A549 (cell line): ENCODE measurements at regions not wholly inside any gene's neighbourhood (a gene's known extent, or its start where the extent isn't known, plus 50 kb on each side); places are given as distances from the start of the nearest gene placed in this dataset.

ENCODE experiments used
- BHLHE40 ChIP-seq: IDR thresholded peaks from 2 replicates; pipeline ENCODE4 v1.6.1; 2012; ENCODE audit warnings: low read depth, low read length, inconsistent platforms
- ESRRA ChIP-seq: fragments of 150-350 bp; IDR thresholded peaks from 2 replicates; pipeline ENCODE4 v1.6.1; 2014; ENCODE audit warnings: mild to moderate bottlenecking, low read length, borderline replicate concordance
- KDM1A ChIP-seq: fragments of 200-600 bp; sonication (generic); IDR thresholded peaks from 2 replicates; pipeline ENCODE4 v1.6.1; 2016; ENCODE audit warnings: low read depth, mild to moderate bottlenecking
- PHF8 ChIP-seq: fragments of 200-600 bp; sonication (generic); IDR thresholded peaks from 2 replicates; pipeline ENCODE4 v1.6.1; 2016; ENCODE audit warnings: low read depth, mild to moderate bottlenecking, antibody characterized with exemption, moderate library complexity, borderline replicate concordance
- POLR2A ChIP-seq: IDR thresholded peaks from 2 replicates; pipeline ENCODE4 v1.6.1; 2012; ENCODE audit warnings: mild to moderate bottlenecking, low read length
- TF ChIP-seq, protein P1 (sequence below): fragments of >200 bp; sonication (Bioruptor Twin); formaldehyde crosslinking; IDR thresholded peaks from 3 replicates; pipeline ENCODE4 v1.5.1; 2016
- TF ChIP-seq, protein P2 (sequence below): fragments of 200-600 bp; sonication (generic); IDR thresholded peaks from 2 replicates; pipeline ENCODE4 v1.6.1; 2016; ENCODE audit warnings: antibody characterized with exemption, mild to moderate bottlenecking, moderate library complexity

DNA sequence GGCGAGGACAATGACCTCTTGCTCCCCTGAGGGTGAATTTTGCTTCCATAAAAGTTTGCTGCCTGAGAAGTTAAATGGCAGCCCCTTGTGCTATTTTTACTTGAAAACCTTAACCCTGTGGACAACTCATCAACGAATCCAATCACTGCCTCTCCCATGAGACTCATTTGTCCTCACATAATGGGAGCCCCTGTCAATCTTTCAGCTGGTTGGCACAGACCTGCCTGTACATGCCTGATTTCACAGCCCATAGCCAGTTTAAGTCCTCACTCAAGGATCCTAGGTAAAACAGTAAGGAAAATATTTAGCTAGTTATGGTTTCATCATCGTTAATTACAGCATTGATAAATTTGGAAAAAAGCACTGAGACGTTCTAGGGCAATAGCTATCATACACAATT lies 207.4 kb downstream of the NHLRC3 start:
- TF ChIP-seq ESRRA (no peak), PHF8 (no peak), BHLHE40 (no peak), POLR2A (no peak), KDM1A (no peak)
- TF ChIP-seq, protein P1, sequence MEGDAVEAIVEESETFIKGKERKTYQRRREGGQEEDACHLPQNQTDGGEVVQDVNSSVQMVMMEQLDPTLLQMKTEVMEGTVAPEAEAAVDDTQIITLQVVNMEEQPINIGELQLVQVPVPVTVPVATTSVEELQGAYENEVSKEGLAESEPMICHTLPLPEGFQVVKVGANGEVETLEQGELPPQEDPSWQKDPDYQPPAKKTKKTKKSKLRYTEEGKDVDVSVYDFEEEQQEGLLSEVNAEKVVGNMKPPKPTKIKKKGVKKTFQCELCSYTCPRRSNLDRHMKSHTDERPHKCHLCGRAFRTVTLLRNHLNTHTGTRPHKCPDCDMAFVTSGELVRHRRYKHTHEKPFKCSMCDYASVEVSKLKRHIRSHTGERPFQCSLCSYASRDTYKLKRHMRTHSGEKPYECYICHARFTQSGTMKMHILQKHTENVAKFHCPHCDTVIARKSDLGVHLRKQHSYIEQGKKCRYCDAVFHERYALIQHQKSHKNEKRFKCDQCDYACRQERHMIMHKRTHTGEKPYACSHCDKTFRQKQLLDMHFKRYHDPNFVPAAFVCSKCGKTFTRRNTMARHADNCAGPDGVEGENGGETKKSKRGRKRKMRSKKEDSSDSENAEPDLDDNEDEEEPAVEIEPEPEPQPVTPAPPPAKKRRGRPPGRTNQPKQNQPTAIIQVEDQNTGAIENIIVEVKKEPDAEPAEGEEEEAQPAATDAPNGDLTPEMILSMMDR = no peak
- TF ChIP-seq, protein P2, sequence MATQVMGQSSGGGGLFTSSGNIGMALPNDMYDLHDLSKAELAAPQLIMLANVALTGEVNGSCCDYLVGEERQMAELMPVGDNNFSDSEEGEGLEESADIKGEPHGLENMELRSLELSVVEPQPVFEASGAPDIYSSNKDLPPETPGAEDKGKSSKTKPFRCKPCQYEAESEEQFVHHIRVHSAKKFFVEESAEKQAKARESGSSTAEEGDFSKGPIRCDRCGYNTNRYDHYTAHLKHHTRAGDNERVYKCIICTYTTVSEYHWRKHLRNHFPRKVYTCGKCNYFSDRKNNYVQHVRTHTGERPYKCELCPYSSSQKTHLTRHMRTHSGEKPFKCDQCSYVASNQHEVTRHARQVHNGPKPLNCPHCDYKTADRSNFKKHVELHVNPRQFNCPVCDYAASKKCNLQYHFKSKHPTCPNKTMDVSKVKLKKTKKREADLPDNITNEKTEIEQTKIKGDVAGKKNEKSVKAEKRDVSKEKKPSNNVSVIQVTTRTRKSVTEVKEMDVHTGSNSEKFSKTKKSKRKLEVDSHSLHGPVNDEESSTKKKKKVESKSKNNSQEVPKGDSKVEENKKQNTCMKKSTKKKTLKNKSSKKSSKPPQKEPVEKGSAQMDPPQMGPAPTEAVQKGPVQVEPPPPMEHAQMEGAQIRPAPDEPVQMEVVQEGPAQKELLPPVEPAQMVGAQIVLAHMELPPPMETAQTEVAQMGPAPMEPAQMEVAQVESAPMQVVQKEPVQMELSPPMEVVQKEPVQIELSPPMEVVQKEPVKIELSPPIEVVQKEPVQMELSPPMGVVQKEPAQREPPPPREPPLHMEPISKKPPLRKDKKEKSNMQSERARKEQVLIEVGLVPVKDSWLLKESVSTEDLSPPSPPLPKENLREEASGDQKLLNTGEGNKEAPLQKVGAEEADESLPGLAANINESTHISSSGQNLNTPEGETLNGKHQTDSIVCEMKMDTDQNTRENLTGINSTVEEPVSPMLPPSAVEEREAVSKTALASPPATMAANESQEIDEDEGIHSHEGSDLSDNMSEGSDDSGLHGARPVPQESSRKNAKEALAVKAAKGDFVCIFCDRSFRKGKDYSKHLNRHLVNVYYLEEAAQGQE = no peak
